ENCODE measurements at regions not wholly inside any gene's neighbourhood (a gene's known extent, or its start where the extent isn't known, plus 50 kb on each side); places are given as distances from the start of the nearest gene placed in this dataset.
"Not testable (repeated sequence)": the region's sequence is repeated elsewhere in the genome, so short reads cannot be mapped to it uniquely, and the experiment has no call there.

- H3K9me3 Mint-ChIP-seq, result peaks cover 11 to 14% of the 10 kb centered on the region in 2 donors
- peaks cover 2% of the 10 kb centered on the region for H3K27me3 Mint-ChIP-seq
- H3K4me3 Mint-ChIP-seq, result no peak overlapping the region
- ATAC-seq (no peak), DNase-seq (no peak)
- H3K4me1 Mint-ChIP-seq, result no peaks in the 10 kb centered on the region
- H3K27ac Mint-ChIP-seq, result no peak overlapping the region
These were observed 561.0 kb downstream of the INSC start for GRCh38 chr11:15675683-15676082.

GRCh38 chr11:15677181-15677580 is 562.5 kb downstream of the INSC start:
- Mint-ChIP-seq H3K4me3 (no peak overlapping the region), H3K27me3 (no peaks in the 10 kb centered on the region), H3K27ac (no peak overlapping the region), H3K9me3 (peaks cover 11 to 14% of the 10 kb centered on the region in 2 donors), H3K4me1 (no peaks in the 10 kb centered on the region)
- no peak for DNase-seq
- ATAC-seq, result no peak

- ATAC-seq (no peak), DNase-seq (no peak)
- H3K9me3 Mint-ChIP-seq, result peaks cover 18 to 35% of the 10 kb centered on the region in 2 donors
- H3K4me3 Mint-ChIP-seq, result no peak overlapping the region
- H3K27me3 Mint-ChIP-seq, result no peaks in the 10 kb centered on the region
- H3K4me1 Mint-ChIP-seq, result no peaks in the 10 kb centered on the region
- H3K27ac Mint-ChIP-seq, result no peak overlapping the region
These were observed 568.8 kb downstream of the INSC start for GRCh38 chr11:15683528-15683927.

- no peak overlapping the region for H3K27ac Mint-ChIP-seq
- no peaks in the 10 kb centered on the region for H3K27me3 Mint-ChIP-seq
- DNase-seq (no peak), ATAC-seq (no peak)
- H3K4me1 Mint-ChIP-seq, result no peaks in the 10 kb centered on the region
- H3K9me3 Mint-ChIP-seq, result peaks cover 14 to 35% of the 10 kb centered on the region in 2 donors
- no peak overlapping the region for H3K4me3 Mint-ChIP-seq
These were observed 570.6 kb downstream of the INSC start for GRCh38 chr11:15685306-15685705.

GRCh38 chr11:15686259-15686658 is 571.5 kb downstream of the INSC start:
- ATAC-seq, H3K4me3 Mint-ChIP-seq, H3K4me1 Mint-ChIP-seq, DNase-seq, H3K27me3 Mint-ChIP-seq, H3K27ac Mint-ChIP-seq: not testable (repeated sequence)
- peaks cover 14 to 35% of the 10 kb centered on the region in 2 donors for H3K9me3 Mint-ChIP-seq

GRCh38 chr11:15687342-15687741 is 572.6 kb downstream of the INSC start:
- peak overlapping the region in 1 of 2 donors; percentile 73 for H3K27ac Mint-ChIP-seq
- ATAC-seq, result no peak

GRCh38 chr11:15688351-15688792 is 573.6 kb downstream of the INSC start:
- Mint-ChIP-seq H3K4me1 (no peaks in the 10 kb centered on the region), H3K27ac (no peak overlapping the region), H3K27me3 (no peaks in the 10 kb centered on the region), H3K9me3 (peaks cover 14 to 40% of the 10 kb centered on the region in 2 donors), H3K4me3 (no peak overlapping the region)
- DNase-seq, result no peak
- ATAC-seq, result no peak

More at GRCh38 chr11:15687342-15687741, 572.6 kb downstream of the INSC start:
- H3K9me3 Mint-ChIP-seq, result peaks cover 14 to 36% of the 10 kb centered on the region in 2 donors
- H3K4me1 Mint-ChIP-seq, result no peaks in the 10 kb centered on the region
- no peaks in the 10 kb centered on the region for H3K27me3 Mint-ChIP-seq
- no peak overlapping the region for H3K4me3 Mint-ChIP-seq
- no peak for DNase-seq

GRCh38 chr11:15690320-15690719 is 575.6 kb downstream of the INSC start:
- no peak for ATAC-seq
- Mint-ChIP-seq H3K27ac (no peak overlapping the region), H3K4me3 (no peak overlapping the region), H3K9me3 (peaks cover 3 to 24% of the 10 kb centered on the region in 2 donors), H3K4me1 (no peaks in the 10 kb centered on the region), H3K27me3 (no peaks in the 10 kb centered on the region)
- no peak for DNase-seq

GRCh38 chr11:15692739-15693138 is 578.0 kb downstream of the INSC start:
- no peaks in the 10 kb centered on the region for H3K4me1 Mint-ChIP-seq
- ATAC-seq (peak; percentile 40), DNase-seq (no peak)

GRCh38 chr11:15695096-15695721 is 580.5 kb downstream of the INSC start:
- Mint-ChIP-seq H3K27ac (no peak overlapping the region), H3K27me3 (no peaks in the 10 kb centered on the region), H3K4me1 (no peaks in the 10 kb centered on the region), H3K9me3 (peaks cover 0 to 6% of the 10 kb centered on the region in 2 donors), H3K4me3 (no peak overlapping the region)
- DNase-seq (no peak), ATAC-seq (no peak)

More at GRCh38 chr11:15692739-15693138, 578.0 kb downstream of the INSC start:
- H3K27ac Mint-ChIP-seq, result no peak overlapping the region
- no peaks in the 10 kb centered on the region for H3K27me3 Mint-ChIP-seq
- peaks cover 0 to 9% of the 10 kb centered on the region in 2 donors for H3K9me3 Mint-ChIP-seq
- H3K4me3 Mint-ChIP-seq, result no peak overlapping the region

GRCh38 chr11:15696069-15696468 is 581.3 kb downstream of the INSC start:
- Mint-ChIP-seq H3K4me3 (no peak overlapping the region), H3K9me3 (peaks cover 0 to 6% of the 10 kb centered on the region in 2 donors), H3K27me3 (no peaks in the 10 kb centered on the region), H3K27ac (no peak overlapping the region), H3K4me1 (no peaks in the 10 kb centered on the region)
- ATAC-seq (no peak), DNase-seq (no peak)

GRCh38 chr11:15697437-15698236 is 582.9 kb downstream of the INSC start:
- no peak overlapping the region for H3K27ac Mint-ChIP-seq
- H3K9me3 Mint-ChIP-seq, result peaks cover 5 to 12% of the 10 kb centered on the region in 2 donors
- no peaks in the 10 kb centered on the region for H3K4me1 Mint-ChIP-seq
- no peaks in the 10 kb centered on the region for H3K27me3 Mint-ChIP-seq
- ATAC-seq (no peak), DNase-seq (no peak)
- no peak overlapping the region for H3K4me3 Mint-ChIP-seq

- Mint-ChIP-seq H3K4me3 (no peak overlapping the region), H3K4me1 (no peaks in the 10 kb centered on the region), H3K27ac (no peak overlapping the region), H3K27me3 (no peaks in the 10 kb centered on the region), H3K9me3 (peaks cover 5 to 10% of the 10 kb centered on the region in 2 donors)
- DNase-seq (no peak), ATAC-seq (no peak)
These were observed 584.1 kb downstream of the INSC start for GRCh38 chr11:15698855-15699254.

- no peak overlapping the region for H3K27ac Mint-ChIP-seq
- H3K9me3 Mint-ChIP-seq, result peaks cover 5 to 10% of the 10 kb centered on the region in 2 donors
- DNase-seq (no peak), ATAC-seq (no peak)
- H3K27me3 Mint-ChIP-seq, result no peaks in the 10 kb centered on the region
- H3K4me3 Mint-ChIP-seq, result no peak overlapping the region
- no peaks in the 10 kb centered on the region for H3K4me1 Mint-ChIP-seq
These were observed 585.3 kb downstream of the INSC start for GRCh38 chr11:15699978-15700377.

- no peak for DNase-seq
- Mint-ChIP-seq H3K4me3 (no peak overlapping the region), H3K27ac (no peak overlapping the region), H3K27me3 (no peaks in the 10 kb centered on the region), H3K4me1 (no peaks in the 10 kb centered on the region), H3K9me3 (peaks cover 5 to 10% of the 10 kb centered on the region in 2 donors)
- ATAC-seq, result no peak
These were observed 585.7 kb downstream of the INSC start for GRCh38 chr11:15700456-15700855.

- Mint-ChIP-seq H3K4me3 (no peak overlapping the region), H3K9me3 (peaks cover 10 to 17% of the 10 kb centered on the region in 2 donors), H3K4me1 (no peaks in the 10 kb centered on the region), H3K27me3 (no peaks in the 10 kb centered on the region), H3K27ac (no peak overlapping the region)
- peak; percentile 5 for ATAC-seq
- DNase-seq, result no peak
These were observed 589.3 kb downstream of the INSC start for GRCh38 chr11:15704064-15704463.
